HG02759 (cell line): ENCODE measurements at regions not wholly inside any gene's neighbourhood (a gene's known extent, or its start where the extent isn't known, plus 50 kb on each side); places are given as distances from the start of the nearest gene placed in this dataset.

Experiments
- ATAC-seq: cut with Tn5 transposase; IDR thresholded peaks from one replicate; pipeline ENCODE4 v1.9.1; 2021; ENCODE audit warnings: mild to moderate bottlenecking, moderate library complexity; ENCODE audit not compliant: unreplicated experiment

GRCh38 chr4:178480105-178480504 lies 1037.9 kb upstream of the AGA start:
- ATAC-seq = no peak

GRCh38 chr4:178480881-178481280 lies 1038.6 kb upstream of the AGA start:
- no peak for ATAC-seq

GRCh38 chr4:178481564-178481963 lies 1039.3 kb upstream of the AGA start:
- no peak for ATAC-seq

- no peak for ATAC-seq
These were observed 1080.8 kb upstream of the AGA start for GRCh38 chr4:178523038-178523437.

- no peak for ATAC-seq
These were observed 1093.8 kb upstream of the AGA start for GRCh38 chr4:178535939-178536579.

GRCh38 chr4:178553201-178553600 lies 1111.0 kb upstream of the AGA start:
- no peak for ATAC-seq

GRCh38 chr4:178554352-178554751 lies 1112.1 kb upstream of the AGA start:
- no peak for ATAC-seq

GRCh38 chr4:178556796-178557195 lies 1114.6 kb upstream of the AGA start:
- ATAC-seq = no peak

- no peak for ATAC-seq
These were observed 1135.7 kb upstream of the AGA start for GRCh38 chr4:178577933-178578332.

- ATAC-seq = no peak
These were observed 1153.4 kb upstream of the AGA start for GRCh38 chr4:178595500-178596138.

- ATAC-seq = no peak
These were observed 1156.4 kb upstream of the AGA start for GRCh38 chr4:178598672-178599071.

- no peak for ATAC-seq
These were observed 1157.3 kb upstream of the AGA start for GRCh38 chr4:178599521-178599920.

GRCh38 chr4:178602833-178603232 lies 1160.6 kb upstream of the AGA start:
- ATAC-seq = no peak

GRCh38 chr4:178611062-178611461 lies 1168.8 kb upstream of the AGA start:
- ATAC-seq = no peak

GRCh38 chr4:178612733-178613132 lies 1170.5 kb upstream of the AGA start:
- no peak for ATAC-seq

GRCh38 chr4:178632415-178632814 lies 1190.2 kb upstream of the AGA start:
- no peak for ATAC-seq

GRCh38 chr4:178633263-178633662 lies 1191.0 kb upstream of the AGA start:
- ATAC-seq = no peak

- no peak for ATAC-seq
These were observed 1222.4 kb upstream of the AGA start for GRCh38 chr4:178664621-178665020.

- no peak for ATAC-seq
These were observed 1223.7 kb upstream of the AGA start for GRCh38 chr4:178665916-178666315.

GRCh38 chr4:178671766-178672165 lies 1229.5 kb upstream of the AGA start:
- no peak for ATAC-seq

- ATAC-seq = no peak
These were observed 1230.3 kb upstream of the AGA start for GRCh38 chr4:178672512-178672911.

- ATAC-seq = no peak
These were observed 1239.6 kb upstream of the AGA start for GRCh38 chr4:178681871-178682270.

- no peak for ATAC-seq
These were observed 1247.7 kb upstream of the AGA start for GRCh38 chr4:178689926-178690325.
